ENCODE measurements at regions not wholly inside any gene's neighbourhood (a gene's known extent, or its start where the extent isn't known, plus 50 kb on each side); places are given as distances from the start of the nearest gene placed in this dataset.
"Not testable (repeated sequence)": the region's sequence is repeated elsewhere in the genome, so short reads cannot be mapped to it uniquely, and the experiment has no call there.

DNA sequence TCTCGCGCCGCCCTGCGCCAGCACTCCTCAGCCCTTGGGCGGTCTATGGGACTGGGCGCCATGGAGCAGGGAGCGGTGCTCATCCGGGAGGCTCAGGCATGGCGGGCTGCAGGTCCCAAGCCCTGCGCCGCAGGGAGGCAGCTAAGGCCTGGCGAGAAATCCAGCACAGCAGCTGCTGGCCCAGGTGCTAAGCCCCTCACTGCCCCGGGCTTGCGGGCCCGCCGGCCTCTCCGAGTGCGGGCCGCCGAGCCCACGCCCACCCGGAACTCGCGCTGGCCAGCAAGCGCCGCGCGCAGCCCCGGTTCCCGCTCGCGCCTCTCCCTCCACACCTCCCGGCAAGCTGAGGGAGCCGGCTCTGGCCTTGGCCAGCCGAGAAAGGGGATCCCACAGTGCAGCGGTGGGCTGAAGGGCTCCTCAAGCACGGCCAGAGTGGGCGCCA lies 1517.2 kb downstream of the GRIK2 start:
- WGBS (ENCODE audit: low lambda C conversion rate) = 63% methylated on average over 7 of the region's 38 CpGs
- H4K20me1 ChIP-seq (ENCODE audit: insufficient read depth, low read length); DNase-seq (ENCODE audit: low spot score); CTCF ChIA-PET (ENCODE audit: low intra/inter-chr PET ratio, low total read pairs); ATAC-seq; intact Hi-C loops (cut with micrococcal nuclease; ENCODE audit: unreplicated experiment); H2AFZ ChIP-seq (ENCODE audit: low read length); H3K4me1 ChIP-seq (ENCODE audit: insufficient read depth, low read length); H3K27ac ChIP-seq (ENCODE audit: extremely low read length, insufficient read depth, low read length); in situ Hi-C loops (cut with HindIII; ENCODE audit: extremely low pct_ligation_motif_present, low pct_unique_long_range_greater_than_20kb); FAIRE-seq; POLR2A ChIA-PET; H3K79me2 ChIP-seq (ENCODE audit: insufficient read depth, low read length); H3K4me2 ChIP-seq (ENCODE audit: low read depth, low read length); H3K27me3 ChIP-seq (ENCODE audit: control insufficient read depth in 1 of 2, insufficient read depth in 2 of 2, low read length in 2 of 2); H3K4me3 ChIP-seq (replicated peaks in 1 of 3; ENCODE audit: insufficient read depth in 1 of 3, low read depth in 2 of 3, low read length in 3 of 3); H3K9me3 ChIP-seq (ENCODE audit: low read length); BruUV-seq (replicated peaks); H3K36me3 ChIP-seq (replicated peaks in 1 of 2; ENCODE audit: control insufficient read depth in 1 of 2, insufficient read depth in 2 of 2, low read length in 2 of 2); H3K9ac ChIP-seq (ENCODE audit: insufficient read depth, low read depth, low read length): not testable (repeated sequence)

DNA sequence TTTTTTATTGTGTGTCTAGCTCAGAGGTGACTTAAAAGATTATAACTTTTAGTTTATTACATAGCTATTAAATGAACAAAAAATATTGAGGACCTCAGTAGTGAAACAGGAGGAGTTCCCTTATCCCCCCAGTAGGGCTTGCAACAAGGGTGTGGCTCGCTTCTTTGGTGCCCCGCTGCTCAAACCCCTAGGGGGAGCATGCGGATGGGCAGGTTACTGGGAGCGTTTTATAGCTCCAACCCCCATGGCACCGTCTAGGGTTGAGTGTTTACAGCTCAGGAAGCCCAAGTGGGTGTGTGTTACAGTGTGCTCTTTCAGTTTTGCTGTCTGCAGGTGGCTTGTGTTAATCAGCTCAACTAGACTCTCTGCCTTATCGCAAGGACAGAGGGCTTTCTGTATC lies 1513.7 kb downstream of the GRIK2 start:
- Histone ChIP-seq H3K4me1 (ENCODE audit: insufficient read depth, low read length) (no peaks in the 10 kb centered on the region), H3K79me2 (ENCODE audit: insufficient read depth, low read length) (no peaks in the 10 kb centered on the region), H2AFZ (ENCODE audit: low read length) (no peak overlapping the region), H3K27ac (ENCODE audit: extremely low read length, insufficient read depth, low read length) (no peak overlapping the region), H3K4me3 (replicated peaks in 1 of 3; ENCODE audit: insufficient read depth in 1 of 3, low read depth in 2 of 3, low read length in 3 of 3) (no peak overlapping the region), H3K9ac (ENCODE audit: insufficient read depth, low read depth, low read length) (no peak overlapping the region), H3K36me3 (replicated peaks in 1 of 2; ENCODE audit: control insufficient read depth in 1 of 2, insufficient read depth in 2 of 2, low read length in 2 of 2) (no peaks in the 10 kb centered on the region), H4K20me1 (ENCODE audit: insufficient read depth, low read length) (no peaks in the 10 kb centered on the region), H3K27me3 (ENCODE audit: control insufficient read depth in 1 of 2, insufficient read depth in 2 of 2, low read length in 2 of 2) (no peaks in the 10 kb centered on the region), H3K9me3 (ENCODE audit: low read length) (no peaks in the 10 kb centered on the region), H3K4me2 (ENCODE audit: low read depth, low read length) (no peak overlapping the region)
- 6% methylated on average over 6 of the region's 6 CpGs for WGBS (ENCODE audit: low lambda C conversion rate)
- no TSS peak for BruUV-seq (replicated peaks)
- ATAC-seq = peak; percentile 87
- FAIRE-seq = no peak
- CTCF ChIA-PET (ENCODE audit: low intra/inter-chr PET ratio, low total read pairs) = no interaction called here
- in situ Hi-C loops (cut with HindIII; ENCODE audit: extremely low pct_ligation_motif_present, low pct_unique_long_range_greater_than_20kb) (no loop called here), intact Hi-C loops (cut with micrococcal nuclease; ENCODE audit: unreplicated experiment) (no loop called here)
- DNase-seq (ENCODE audit: low spot score) = no peak
- POLR2A ChIA-PET = no interaction called here
- TF ChIP-seq, protein P1, sequence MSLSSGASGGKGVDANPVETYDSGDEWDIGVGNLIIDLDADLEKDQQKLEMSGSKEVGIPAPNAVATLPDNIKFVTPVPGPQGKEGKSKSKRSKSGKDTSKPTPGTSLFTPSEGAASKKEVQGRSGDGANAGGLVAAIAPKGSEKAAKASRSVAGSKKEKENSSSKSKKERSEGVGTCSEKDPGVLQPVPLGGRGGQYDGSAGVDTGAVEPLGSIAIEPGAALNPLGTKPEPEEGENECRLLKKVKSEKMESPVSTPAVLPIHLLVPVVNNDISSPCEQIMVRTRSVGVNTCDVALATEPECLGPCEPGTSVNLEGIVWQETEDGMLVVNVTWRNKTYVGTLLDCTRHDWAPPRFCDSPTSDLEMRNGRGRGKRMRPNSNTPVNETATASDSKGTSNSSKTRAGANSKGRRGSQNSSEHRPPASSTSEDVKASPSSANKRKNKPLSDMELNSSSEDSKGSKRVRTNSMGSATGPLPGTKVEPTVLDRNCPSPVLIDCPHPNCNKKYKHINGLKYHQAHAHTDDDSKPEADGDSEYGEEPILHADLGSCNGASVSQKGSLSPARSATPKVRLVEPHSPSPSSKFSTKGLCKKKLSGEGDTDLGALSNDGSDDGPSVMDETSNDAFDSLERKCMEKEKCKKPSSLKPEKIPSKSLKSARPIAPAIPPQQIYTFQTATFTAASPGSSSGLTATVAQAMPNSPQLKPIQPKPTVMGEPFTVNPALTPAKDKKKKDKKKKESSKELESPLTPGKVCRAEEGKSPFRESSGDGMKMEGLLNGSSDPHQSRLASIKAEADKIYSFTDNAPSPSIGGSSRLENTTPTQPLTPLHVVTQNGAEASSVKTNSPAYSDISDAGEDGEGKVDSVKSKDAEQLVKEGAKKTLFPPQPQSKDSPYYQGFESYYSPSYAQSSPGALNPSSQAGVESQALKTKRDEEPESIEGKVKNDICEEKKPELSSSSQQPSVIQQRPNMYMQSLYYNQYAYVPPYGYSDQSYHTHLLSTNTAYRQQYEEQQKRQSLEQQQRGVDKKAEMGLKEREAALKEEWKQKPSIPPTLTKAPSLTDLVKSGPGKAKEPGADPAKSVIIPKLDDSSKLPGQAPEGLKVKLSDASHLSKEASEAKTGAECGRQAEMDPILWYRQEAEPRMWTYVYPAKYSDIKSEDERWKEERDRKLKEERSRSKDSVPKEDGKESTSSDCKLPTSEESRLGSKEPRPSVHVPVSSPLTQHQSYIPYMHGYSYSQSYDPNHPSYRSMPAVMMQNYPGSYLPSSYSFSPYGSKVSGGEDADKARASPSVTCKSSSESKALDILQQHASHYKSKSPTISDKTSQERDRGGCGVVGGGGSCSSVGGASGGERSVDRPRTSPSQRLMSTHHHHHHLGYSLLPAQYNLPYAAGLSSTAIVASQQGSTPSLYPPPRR (CRISPR knock-in tag; IDR thresholded peaks at IDR 0.05; ENCODE audit: borderline replicate concordance) = no peak
- TF ChIP-seq ZNF557 (CRISPR knock-in tag; IDR thresholded peaks at IDR 0.05) (no peak), ZNF430 (CRISPR knock-in tag; IDR thresholded peaks at IDR 0.05) (no peak)

Measured in HepG2 (cell line).